Panc1 (cell line): ENCODE measurements at regions not wholly inside any gene's neighbourhood (a gene's known extent, or its start where the extent isn't known, plus 50 kb on each side); places are given as distances from the start of the nearest gene placed in this dataset.

Experiments used
- ATAC-seq: fragments of 200-7000 bp; cut with Tn5 transposase; 2 replicates; pipeline ENCODE4 v1.9.1; 2020; ENCODE audit warnings: mild to moderate bottlenecking, moderate library complexity
- BruUV-seq: library from RNA; stranded (reverse); fragments of 400-500 nt; replicated peaks from 2 replicates; lab custom pipeline; 2021; lab: Mats Ljungman, UMichigan
- CTCF ChIA-PET: fragments of 300-600 bp; sonication (Branson Sonifier 250); formaldehyde crosslinking; loops from one replicate; lab custom pipeline; 2022; ENCODE audit warnings: antibody characterized with exemption; lab: Charles Lee
- POLR2A ChIA-PET: fragments of 300-600 bp; sonication (Branson Sonifier 250); formaldehyde crosslinking; loops from one replicate; lab custom pipeline; 2022; ENCODE audit warnings: antibody characterized with exemption; lab: Charles Lee
- DNase-seq: peaks from one replicate; pipeline ENCODE4 v3.0.0-alpha.2; 2010; ENCODE audit warnings: low read depth, low spot score
- H3K27ac ChIP-seq: 2 replicates; pipeline ENCODE4 v1.5.1; 2011; ENCODE audit warnings: mild to moderate bottlenecking, low read length, inconsistent platforms
- H3K27me3 ChIP-seq: fragments of 200-500 bp; sonication (Bioruptor generic); 2 replicates; pipeline ENCODE4 v1.6.0; 2014; ENCODE audit warnings: low read length, inconsistent platforms; ENCODE audit not compliant: control insufficient read depth, insufficient read depth
- H3K36me3 ChIP-seq: fragments of 200-500 bp; sonication (Bioruptor generic); 2 replicates; pipeline ENCODE4 v1.5.1; 2014; ENCODE audit warnings: inconsistent platforms, mild to moderate bottlenecking, low read length, moderate library complexity; ENCODE audit not compliant: control insufficient read depth, insufficient read depth
- H3K4me1 ChIP-seq: 2 replicates; pipeline ENCODE4 v1.5.1; 2011; ENCODE audit warnings: inconsistent platforms, mild to moderate bottlenecking, low read length, moderate library complexity; ENCODE audit not compliant: control insufficient read depth, insufficient read depth
- H3K4me3 ChIP-seq, 2 experiments: 2 replicates each; pipeline ENCODE4 v1.5.1; 2011 to 2012; ENCODE audit warnings: low read depth in 2 of 2, low read length in 2 of 2, mild to moderate bottlenecking in 2 of 2, inconsistent platforms in 1 of 2, moderate library complexity in 1 of 2
- H3K9me3 ChIP-seq: fragments of 200-500 bp; sonication (Bioruptor generic); 2 replicates; pipeline ENCODE4 v1.5.1; 2014; ENCODE audit warnings: low read depth, mild to moderate bottlenecking, inconsistent platforms, low read length, moderate library complexity; ENCODE audit not compliant: control insufficient read depth, insufficient read depth
- CTCF ChIP-seq: fragments of 450-650 bp; IDR thresholded peaks from 2 replicates; pipeline ENCODE4 v1.5.1; 2017; ENCODE audit warnings: mild to moderate bottlenecking
- POLR2AphosphoS5 ChIP-seq: IDR thresholded peaks from 2 replicates; pipeline ENCODE4 v1.6.1; 2012; ENCODE audit warnings: mild to moderate bottlenecking, low read depth, low read length, moderate library complexity
- REST ChIP-seq, 2 experiments: IDR thresholded peaks; 2 replicates each; pipeline ENCODE4 v1.6.1; 2011 to 2012; ENCODE audit warnings: low read depth in 2 of 2, control low read depth in 1 of 2, low read length in 1 of 2, mild to moderate bottlenecking in 1 of 2, moderate library complexity in 1 of 2; ENCODE audit not compliant: insufficient read depth in 1 of 2
- SIN3A ChIP-seq: IDR thresholded peaks from 2 replicates; pipeline ENCODE4 v1.6.1; 2012; ENCODE audit warnings: low read depth, mild to moderate bottlenecking, low read length, moderate library complexity, borderline replicate concordance; ENCODE audit not compliant: insufficient read depth
- TCF7L2 ChIP-seq: IDR thresholded peaks from 2 replicates; pipeline ENCODE4 v1.6.1; 2011; ENCODE audit warnings: mild to moderate bottlenecking, low read depth, low read length, inconsistent platforms
- in situ Hi-C: cut with HindIII; loops from 2 replicates; pipeline ENCODE4 v1.10.0; 2016; ENCODE audit warnings: low sequenced_read_pairs, low pct_unique_long_range_greater_than_20kb
- intact Hi-C: fragments of 100-400 bp; cut with micrococcal nuclease; formaldehyde crosslinking; loops from one replicate; pipeline ENCODE4 v1.10.0; 2022; ENCODE audit not compliant: unreplicated experiment

GRCh38 chr3:16069149-16069922, 105.1 kb upstream of the GALNT15 start:
- no TSS peak for BruUV-seq
- DNase-seq (no peak), ATAC-seq (peak; percentile 80)
- ChIA-PET POLR2A (no interaction called here), CTCF (no interaction called here)
- in situ Hi-C loops (no loop called here), intact Hi-C loops (loop anchor here (5.0 kb wide), 1 partner anchor 178 kb away; no protein-coding TSS in a partner anchor)
- H3K27ac ChIP-seq, result peak overlapping the region; percentile 87
- peak; percentile 59; the same call in 1 of the 2 replicates for TF ChIP-seq POLR2AphosphoS5
- peak; percentile 59 for TF ChIP-seq TCF7L2
- no peak for TF ChIP-seq REST (IDR thresholded peaks at IDR 0.05; ENCODE audit: insufficient read depth in 1 of 2, low read depth in 2 of 2, low read length in 1 of 2)
- H3K9me3 ChIP-seq, result peaks cover 2% of the 10 kb centered on the region; the same call in 1 of the 2 replicates
- no peaks in the 10 kb centered on the region for H3K36me3 ChIP-seq
- no peak overlapping the region for H3K4me3 ChIP-seq
- H3K4me1 ChIP-seq, result peaks cover 27% of the 10 kb centered on the region
- H3K27me3 ChIP-seq, result no peaks in the 10 kb centered on the region

- ChIA-PET CTCF (no interaction called here), POLR2A (no interaction called here)
- intact Hi-C loops (no loop called here), in situ Hi-C loops (no loop called here)
- DNase-seq (no peak), ATAC-seq (no peak)
- peaks cover 27% of the 10 kb centered on the region for H3K4me1 ChIP-seq
- peaks cover 2% of the 10 kb centered on the region; the same call in 1 of the 2 replicates for H3K9me3 ChIP-seq
- H3K36me3 ChIP-seq, result no peaks in the 10 kb centered on the region
- no peaks in the 10 kb centered on the region for H3K27me3 ChIP-seq
- H3K4me3 ChIP-seq, result no peak overlapping the region
- no TSS peak for BruUV-seq
- TF ChIP-seq CTCF, result no peak
- peak overlapping the region; percentile 87; the same call in 1 of the 2 replicates for H3K27ac ChIP-seq
These were observed 103.8 kb upstream of the GALNT15 start for GRCh38 chr3:16070707-16071106.

GRCh38 chr3:16071206-16071605, 103.3 kb upstream of the GALNT15 start:
- BruUV-seq, result no TSS peak
- H3K4me1 ChIP-seq, result peaks cover 27% of the 10 kb centered on the region
- CTCF ChIA-PET, result no interaction called here
- no peaks in the 10 kb centered on the region for H3K27me3 ChIP-seq
- H3K9me3 ChIP-seq, result peaks cover 2% of the 10 kb centered on the region; the same call in 1 of the 2 replicates
- no peak for DNase-seq
- no peak overlapping the region for H3K4me3 ChIP-seq
- H3K36me3 ChIP-seq, result no peaks in the 10 kb centered on the region
- POLR2A ChIA-PET, result no interaction called here
- TF ChIP-seq SIN3A, result no peak
- TF ChIP-seq CTCF, result no peak
- no peak for TF ChIP-seq REST (IDR thresholded peaks at IDR 0.05; ENCODE audit: insufficient read depth in 1 of 2, low read depth in 2 of 2, low read length in 1 of 2)
- TF ChIP-seq TCF7L2, result no peak
- no peak for TF ChIP-seq POLR2AphosphoS5
- no peak for ATAC-seq
- intact Hi-C loops, result no loop called here
- H3K27ac ChIP-seq, result peak overlapping the region; percentile 87; the same call in 1 of the 2 replicates
- in situ Hi-C loops, result no loop called here
